A549 (cell line): ENCODE measurements at regions not wholly inside any gene's neighbourhood (a gene's known extent, or its start where the extent isn't known, plus 50 kb on each side); places are given as distances from the start of the nearest gene placed in this dataset.

Experiments
- CTCF ChIP-seq: fragments of >200 bp; sonication (Bioruptor Twin); formaldehyde crosslinking; IDR thresholded peaks from 3 replicates; pipeline ENCODE4 v1.5.1; 2016
- ESRRA ChIP-seq: fragments of 150-350 bp; IDR thresholded peaks from 2 replicates; pipeline ENCODE4 v1.6.1; 2014; ENCODE audit warnings: mild to moderate bottlenecking, low read length, borderline replicate concordance
- RAD21 ChIP-seq, 2 experiments: fragments of >200 bp in 1 of 2; sonication (Bioruptor Twin) in 1 of 2; formaldehyde crosslinking in 1 of 2; IDR thresholded peaks in 1 of 2; conservative IDR thresholded peaks in 1 of 2; 2 replicates in 1 of 2; 3 replicates in 1 of 2; pipeline ENCODE4 v1.6.1; 2012 to 2018; ENCODE audit warnings: inconsistent platforms in 1 of 2
- RFX5 ChIP-seq: fragments of 450-650 bp; IDR thresholded peaks from 2 replicates; pipeline ENCODE4 v1.7.1; 2014; ENCODE audit warnings: antibody characterized with exemption, mild to moderate bottlenecking, moderate library complexity
- SREBF2 ChIP-seq: fragments of 450-650 bp; IDR thresholded peaks from 2 replicates; pipeline ENCODE4 v1.6.1; 2014; ENCODE audit warnings: mild to moderate bottlenecking, moderate library complexity

DNA sequence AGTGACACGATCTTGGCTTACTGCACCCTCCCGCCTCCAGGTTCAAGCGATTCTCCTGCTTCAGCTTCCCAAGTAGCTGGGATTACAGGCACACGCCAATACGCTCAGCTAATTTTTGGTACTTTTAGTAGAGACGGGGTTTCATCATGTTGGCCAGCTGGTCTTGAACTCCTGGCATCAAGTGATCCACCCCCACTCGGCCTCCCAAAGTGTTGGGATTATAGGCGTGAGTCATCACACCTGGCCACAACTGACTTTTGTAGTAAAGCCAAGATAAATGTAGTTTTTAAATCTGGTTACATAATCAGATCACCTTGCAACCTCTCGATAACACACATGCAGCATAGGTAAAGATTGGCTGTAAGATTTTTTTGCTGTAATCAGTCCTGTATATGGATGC, 657.5 kb upstream of the DPPA4 start:
- TF ChIP-seq CTCF (no peak), RAD21 (conservative IDR thresholded peaks at IDR 0.05 in 1 of 2, IDR thresholded peaks at IDR 0.05 in 1 of 2) (no peak), ESRRA (no peak), RFX5 (no peak), SREBF2 (no peak)
